CD4-positive, alpha-beta T cell (primary cell): ENCODE measurements at regions not wholly inside any gene's neighbourhood (a gene's known extent, or its start where the extent isn't known, plus 50 kb on each side); places are given as distances from the start of the nearest gene placed in this dataset.
A peak's percentile ranks its signal among the peaks of the same experiment; 100 is the strongest.
"Not testable (repeated sequence)": the region's sequence is repeated elsewhere in the genome, so short reads cannot be mapped to it uniquely, and the experiment has no call there.

ENCODE experiments used
- ATAC-seq: fragments of 200-7000 bp; cut with Tn5 transposase; one replicate; pipeline ENCODE4 v1.10.0; 2022; ENCODE audit warnings: mild to moderate bottlenecking; ENCODE audit not compliant: poor library complexity
- CTCF ChIA-PET: fragments of 350-600 bp; sonication (Branson Sonifier 250); formaldehyde crosslinking; loops from one replicate; lab custom pipeline; 2021; ENCODE audit warnings: antibody characterized with exemption, inconsistent platforms; lab: Charles Lee
- POLR2A ChIA-PET: fragments of 350-600 bp; sonication (Branson Sonifier 250); formaldehyde crosslinking; loops from one replicate; lab custom pipeline; 2021; ENCODE audit warnings: antibody characterized with exemption, inconsistent platforms; lab: Charles Lee
- DNase-seq, 14 experiments: peaks; one replicate each; pipeline ENCODE4 v3.0.0-alpha.2; 2013 to 2020; ENCODE audit warnings: mixed read lengths in 2 of 14
- H3K27ac ChIP-seq, 2 donors: one replicate each; pipeline versions ENCODE4 v1.5.1 to v1.7.0; 2013; ENCODE audit warnings: low read length in 2 of 2, low read depth in 1 of 2, mild to moderate bottlenecking in 1 of 2
- H3K27me3 ChIP-seq, 2 experiments: 1 replicate in 1 of 2; 2 replicates in 1 of 2; pipeline versions ENCODE4 v1.6.1 to v1.7.0; 2013; ENCODE audit warnings: low read length in 2 of 2, control low read depth in 1 of 2, mild to moderate bottlenecking in 1 of 2, moderate library complexity in 1 of 2; ENCODE audit not compliant: insufficient read depth in 2 of 2, control insufficient read depth in 1 of 2
- H3K36me3 ChIP-seq: one replicate; pipeline ENCODE4 v1.6.1; 2013; ENCODE audit warnings: low read length, control low read depth; ENCODE audit not compliant: insufficient read depth
- H3K4me1 ChIP-seq: one replicate; pipeline ENCODE4 v1.6.1; 2013; ENCODE audit warnings: low read length, control low read depth; ENCODE audit not compliant: insufficient read depth
- H3K4me3 ChIP-seq: one replicate; pipeline ENCODE4 v1.5.1; 2013; ENCODE audit warnings: mild to moderate bottlenecking, low read length, moderate library complexity
- H3K9me3 ChIP-seq, 2 experiments: 1 replicate in 1 of 2; 2 replicates in 1 of 2; pipeline versions ENCODE4 v1.6.1 to v1.7.0; 2013; ENCODE audit warnings: low read length in 2 of 2, mild to moderate bottlenecking in 2 of 2, control low read depth in 1 of 2, moderate library complexity in 1 of 2; ENCODE audit not compliant: control insufficient read depth in 1 of 2, insufficient read depth in 1 of 2
- H3K27ac Mint-ChIP-seq: one replicate; pipeline ENCODE4 v1.8.0; 2020; ENCODE audit warnings: mixed read lengths
- H3K27me3 Mint-ChIP-seq: one replicate; pipeline ENCODE4 v1.8.0; 2021; ENCODE audit warnings: mixed read lengths
- H3K36me3 Mint-ChIP-seq: one replicate; pipeline ENCODE4 v1.8.0; 2021; ENCODE audit warnings: low read depth, mixed read lengths
- H3K4me1 Mint-ChIP-seq: one replicate; pipeline ENCODE4 v1.8.0; 2021; ENCODE audit warnings: low read depth, mixed read lengths
- H3K4me3 Mint-ChIP-seq: one replicate; pipeline ENCODE4 v1.8.0; 2020; ENCODE audit warnings: mild to moderate bottlenecking, mixed read lengths
- H3K9me3 Mint-ChIP-seq: one replicate; pipeline ENCODE4 v1.8.0; 2020; ENCODE audit warnings: mixed read lengths
- intact Hi-C, 2 experiments: fragments of 100-400 bp; cut with DNase I in 1 of 2; cut with micrococcal nuclease in 1 of 2; formaldehyde crosslinking; loops; one replicate each; pipeline versions ENCODE4 v1.15.1 to v1.9.0; 2023 to 2025; cut with DNase I, micrococcal nuclease
- TF ChIP-seq, protein P1 (sequence below): fragments of 200-600 bp; IDR thresholded peaks from one replicate; pipeline ENCODE4 v1.8.0; 2022; ENCODE audit warnings: antibody characterized with exemption, mild to moderate bottlenecking

GRCh38 chr19:28437390-28438346 lies 775.3 kb downstream of the UQCRFS1 start:
- H3K9me3 ChIP-seq = peaks cover 0 to 4% of the 10 kb centered on the region in 2 experiments
- Mint-ChIP-seq H3K36me3 (no peaks in the 10 kb centered on the region), H3K4me3 (no peak overlapping the region), H3K27ac (no peak overlapping the region), H3K27me3 (no peaks in the 10 kb centered on the region), H3K4me1 (no peaks in the 10 kb centered on the region), H3K9me3 (no peaks in the 10 kb centered on the region)
- DNase-seq (no peak), ATAC-seq (no peak)
- no peaks in the 10 kb centered on the region for H3K36me3 ChIP-seq
- no peaks in the 10 kb centered on the region for H3K4me1 ChIP-seq
- TF ChIP-seq, protein P1, sequence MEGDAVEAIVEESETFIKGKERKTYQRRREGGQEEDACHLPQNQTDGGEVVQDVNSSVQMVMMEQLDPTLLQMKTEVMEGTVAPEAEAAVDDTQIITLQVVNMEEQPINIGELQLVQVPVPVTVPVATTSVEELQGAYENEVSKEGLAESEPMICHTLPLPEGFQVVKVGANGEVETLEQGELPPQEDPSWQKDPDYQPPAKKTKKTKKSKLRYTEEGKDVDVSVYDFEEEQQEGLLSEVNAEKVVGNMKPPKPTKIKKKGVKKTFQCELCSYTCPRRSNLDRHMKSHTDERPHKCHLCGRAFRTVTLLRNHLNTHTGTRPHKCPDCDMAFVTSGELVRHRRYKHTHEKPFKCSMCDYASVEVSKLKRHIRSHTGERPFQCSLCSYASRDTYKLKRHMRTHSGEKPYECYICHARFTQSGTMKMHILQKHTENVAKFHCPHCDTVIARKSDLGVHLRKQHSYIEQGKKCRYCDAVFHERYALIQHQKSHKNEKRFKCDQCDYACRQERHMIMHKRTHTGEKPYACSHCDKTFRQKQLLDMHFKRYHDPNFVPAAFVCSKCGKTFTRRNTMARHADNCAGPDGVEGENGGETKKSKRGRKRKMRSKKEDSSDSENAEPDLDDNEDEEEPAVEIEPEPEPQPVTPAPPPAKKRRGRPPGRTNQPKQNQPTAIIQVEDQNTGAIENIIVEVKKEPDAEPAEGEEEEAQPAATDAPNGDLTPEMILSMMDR = no peak
- H3K27ac ChIP-seq = no peak overlapping the region
- H3K4me3 ChIP-seq = no peak overlapping the region
- intact Hi-C loops = no loop called here
- H3K27me3 ChIP-seq = no peaks in the 10 kb centered on the region
- CTCF ChIA-PET = no interaction called here
- POLR2A ChIA-PET = no interaction called here

GRCh38 chr19:28436320-28436719 lies 776.6 kb downstream of the UQCRFS1 start:
- peaks cover 4% of the 10 kb centered on the region for H3K9me3 Mint-ChIP-seq
- H3K27me3 Mint-ChIP-seq = no peaks in the 10 kb centered on the region
- no peaks in the 10 kb centered on the region for H3K36me3 Mint-ChIP-seq
- no peak overlapping the region for H3K4me3 Mint-ChIP-seq
- TF ChIP-seq, protein P1 = no peak
- H3K27ac Mint-ChIP-seq = no peak overlapping the region
- Histone ChIP-seq H3K27ac (no peak overlapping the region), H3K27me3 (no peaks in the 10 kb centered on the region), H3K4me3 (no peak overlapping the region), H3K9me3 (peaks cover 0 to 4% of the 10 kb centered on the region in 2 experiments), H3K4me1 (no peaks in the 10 kb centered on the region), H3K36me3 (no peaks in the 10 kb centered on the region)
- DNase-seq (no peak), ATAC-seq (no peak)
- intact Hi-C loops = no loop called here
- H3K4me1 Mint-ChIP-seq = no peaks in the 10 kb centered on the region
- ChIA-PET CTCF (no interaction called here), POLR2A (no interaction called here)

GRCh38 chr19:28435551-28436271 lies 777.2 kb downstream of the UQCRFS1 start:
- ATAC-seq (no peak), DNase-seq (peak in 1 of 14 experiments; percentile 28)
- Mint-ChIP-seq H3K27me3 (no peaks in the 10 kb centered on the region), H3K4me3 (no peak overlapping the region), H3K4me1 (no peaks in the 10 kb centered on the region), H3K27ac (no peak overlapping the region), H3K36me3 (no peaks in the 10 kb centered on the region), H3K9me3 (peaks cover 4% of the 10 kb centered on the region)
- H3K4me3 ChIP-seq = no peak overlapping the region
- no peaks in the 10 kb centered on the region for H3K4me1 ChIP-seq
- POLR2A ChIA-PET = no interaction called here
- TF ChIP-seq, protein P1 = no peak
- no peaks in the 10 kb centered on the region for H3K36me3 ChIP-seq
- H3K27ac ChIP-seq = no peak overlapping the region
- no peaks in the 10 kb centered on the region for H3K27me3 ChIP-seq
- peaks cover 0 to 4% of the 10 kb centered on the region in 2 experiments for H3K9me3 ChIP-seq
- intact Hi-C loops = no loop called here
- CTCF ChIA-PET = no interaction called here

GRCh38 chr19:28434794-28435193 lies 778.2 kb downstream of the UQCRFS1 start:
- POLR2A ChIA-PET, H3K27ac Mint-ChIP-seq, intact Hi-C loops, H3K27ac ChIP-seq, H3K36me3 Mint-ChIP-seq, ATAC-seq, CTCF ChIA-PET, H3K9me3 Mint-ChIP-seq, H3K4me1 ChIP-seq, H3K27me3 Mint-ChIP-seq, DNase-seq, H3K4me1 Mint-ChIP-seq, H3K4me3 ChIP-seq, H3K36me3 ChIP-seq, H3K9me3 ChIP-seq, H3K4me3 Mint-ChIP-seq, H3K27me3 ChIP-seq: not testable (repeated sequence)

- H3K36me3 ChIP-seq, H3K27me3 Mint-ChIP-seq, H3K36me3 Mint-ChIP-seq, H3K4me1 ChIP-seq, POLR2A ChIA-PET, H3K9me3 Mint-ChIP-seq, H3K4me1 Mint-ChIP-seq, H3K27ac ChIP-seq, H3K4me3 ChIP-seq, intact Hi-C loops, CTCF ChIA-PET, DNase-seq, ATAC-seq, H3K27me3 ChIP-seq, H3K4me3 Mint-ChIP-seq, H3K9me3 ChIP-seq, H3K27ac Mint-ChIP-seq: not testable (repeated sequence)
Measured at GRCh38 chr19:28434365-28434764, 778.6 kb downstream of the UQCRFS1 start.
